Kidney glomerular epithelial cell (primary cell): ENCODE measurements at regions not wholly inside any gene's neighbourhood (a gene's known extent, or its start where the extent isn't known, plus 50 kb on each side); places are given as distances from the start of the nearest gene placed in this dataset.

ENCODE experiments used
- DNase-seq: peaks from one replicate; lab custom pipeline; 2025; lab: John Stamatoyannopoulos, UW

- DNase-seq: no peak
Observed at GRCh38 chr12:126588586-126589249, 1523.5 kb downstream of the AACS start.

- no peak for DNase-seq
Observed at GRCh38 chr12:126591533-126591932, 1526.3 kb downstream of the AACS start.

GRCh38 chr12:126601184-126602170 lies 1536.2 kb downstream of the AACS start:
- DNase-seq: no peak

GRCh38 chr12:126602612-126603011 lies 1537.4 kb downstream of the AACS start:
- DNase-seq: no peak

GRCh38 chr12:126607157-126607556 lies 1541.9 kb downstream of the AACS start:
- no peak for DNase-seq

GRCh38 chr12:126607867-126608266 lies 1542.6 kb downstream of the AACS start:
- DNase-seq: no peak

- no peak for DNase-seq
Observed at GRCh38 chr12:126608607-126609175, 1543.5 kb downstream of the AACS start.

GRCh38 chr12:126616441-126616840 lies 1551.2 kb downstream of the AACS start:
- DNase-seq: no peak

- DNase-seq: no peak
Observed at GRCh38 chr12:126617312-126617711, 1552.1 kb downstream of the AACS start.

GRCh38 chr12:126627596-126627995 lies 1562.4 kb downstream of the AACS start:
- no peak for DNase-seq

- no peak for DNase-seq
Observed at GRCh38 chr12:126636821-126637220, 1571.6 kb downstream of the AACS start.

GRCh38 chr12:126644236-126645020 lies 1579.2 kb downstream of the AACS start:
- no peak for DNase-seq

GRCh38 chr12:126648074-126648473 lies 1582.8 kb downstream of the AACS start:
- DNase-seq: no peak

- DNase-seq: no peak
Observed at GRCh38 chr12:126651133-126651532, 1585.9 kb downstream of the AACS start.

- no peak for DNase-seq
Observed at GRCh38 chr12:126663304-126664094, 1598.3 kb downstream of the AACS start.

GRCh38 chr12:126667339-126667738 lies 1599.6 kb upstream of the TMEM132C start:
- DNase-seq: no peak

GRCh38 chr12:126668538-126668937 lies 1598.4 kb upstream of the TMEM132C start:
- no peak for DNase-seq

GRCh38 chr12:126668961-126669360 lies 1598.0 kb upstream of the TMEM132C start:
- DNase-seq: no peak

- no peak for DNase-seq
Observed at GRCh38 chr12:126676434-126676833, 1590.5 kb upstream of the TMEM132C start.

- no peak for DNase-seq
Observed at GRCh38 chr12:126681676-126682075, 1585.3 kb upstream of the TMEM132C start.

GRCh38 chr12:126684703-126685102 lies 1582.3 kb upstream of the TMEM132C start:
- DNase-seq: no peak
